ENCODE measurements at regions not wholly inside any gene's neighbourhood (a gene's known extent, or its start where the extent isn't known, plus 50 kb on each side); places are given as distances from the start of the nearest gene placed in this dataset.

DNA sequence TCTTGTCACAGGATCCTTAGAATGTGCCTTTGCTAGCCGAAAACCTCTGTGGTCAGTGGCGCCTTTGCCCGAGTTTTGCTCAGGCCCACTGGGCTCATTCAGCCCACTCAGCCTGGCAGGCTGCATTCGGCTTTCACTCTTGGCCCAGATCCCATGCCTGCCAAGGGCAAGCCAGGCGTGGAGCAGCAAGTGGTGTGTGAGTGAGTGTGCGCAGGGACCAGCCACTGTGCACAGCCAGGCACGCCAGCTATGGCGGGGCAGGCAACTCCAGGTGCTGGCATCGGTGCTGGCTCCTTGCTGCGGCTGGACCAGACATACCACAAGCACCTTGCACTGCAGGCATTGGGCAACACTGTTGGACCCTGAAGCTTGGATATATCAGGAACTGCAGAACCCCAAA is 1145.1 kb upstream of the NCAM2 start:
- no peak for FAIRE-seq
- no peaks in the 10 kb centered on the region for H4K20me1 ChIP-seq (replicated peaks; ENCODE audit: control insufficient read depth, extremely low read depth, insufficient read depth, low read length)
- no peak overlapping the region for H3K4me3 ChIP-seq (replicated peaks in 1 of 3; ENCODE audit: insufficient read depth in 1 of 3, low read depth in 1 of 3, low read length in 3 of 3)
- no peak overlapping the region for H3K4me2 ChIP-seq (ENCODE audit: insufficient read depth, low read length)
- H3K9ac ChIP-seq (replicated peaks; ENCODE audit: extremely low read depth, insufficient read depth, low read length), result no peak overlapping the region
- dilution Hi-C loops (cut with MboI; ENCODE audit: extremely low pct_ligation_motif_present, low sequenced_read_pairs), result no loop called here
- intact Hi-C loops (cut with micrococcal nuclease), result no loop called here
- no peaks in the 10 kb centered on the region for H3K36me3 ChIP-seq (ENCODE audit: control insufficient read depth in 2 of 2, extremely low read depth in 1 of 2, insufficient read depth in 2 of 2, low read length in 2 of 2)
- H3K9me1 ChIP-seq (replicated peaks; ENCODE audit: control insufficient read depth, extremely low read depth, insufficient read depth, low read length), result no peaks in the 10 kb centered on the region
- DNase-seq (ENCODE audit: low read depth, low spot score), result no peak
- ChIA-PET POLR2A (no interaction called here), CTCF (no interaction called here)
- H3K4me1 ChIP-seq (ENCODE audit: control insufficient read depth, extremely low read depth, insufficient read depth, low read length), result no peaks in the 10 kb centered on the region
- no peak overlapping the region for H3K27ac ChIP-seq (ENCODE audit: insufficient read depth, low read depth, low read length)
- H2AFZ ChIP-seq (ENCODE audit: low read depth, low read length), result no peak overlapping the region
- no peaks in the 10 kb centered on the region for H3K79me2 ChIP-seq (ENCODE audit: control insufficient read depth, insufficient read depth, low read length)
- no peaks in the 10 kb centered on the region for H3K9me3 ChIP-seq (replicated peaks; ENCODE audit: control insufficient read depth, insufficient read depth, low read length)
- no TSS peak for BruUV-seq (replicated peaks)
- no peak for TF ChIP-seq JUN (IDR thresholded peaks at IDR 0.05; ENCODE audit: borderline replicate concordance, insufficient read depth, insufficient read length, low read depth)
- H3K27me3 ChIP-seq (ENCODE audit: control insufficient read depth in 2 of 2, insufficient read depth in 2 of 2, low read length in 2 of 2), result no peaks in the 10 kb centered on the region

DNA sequence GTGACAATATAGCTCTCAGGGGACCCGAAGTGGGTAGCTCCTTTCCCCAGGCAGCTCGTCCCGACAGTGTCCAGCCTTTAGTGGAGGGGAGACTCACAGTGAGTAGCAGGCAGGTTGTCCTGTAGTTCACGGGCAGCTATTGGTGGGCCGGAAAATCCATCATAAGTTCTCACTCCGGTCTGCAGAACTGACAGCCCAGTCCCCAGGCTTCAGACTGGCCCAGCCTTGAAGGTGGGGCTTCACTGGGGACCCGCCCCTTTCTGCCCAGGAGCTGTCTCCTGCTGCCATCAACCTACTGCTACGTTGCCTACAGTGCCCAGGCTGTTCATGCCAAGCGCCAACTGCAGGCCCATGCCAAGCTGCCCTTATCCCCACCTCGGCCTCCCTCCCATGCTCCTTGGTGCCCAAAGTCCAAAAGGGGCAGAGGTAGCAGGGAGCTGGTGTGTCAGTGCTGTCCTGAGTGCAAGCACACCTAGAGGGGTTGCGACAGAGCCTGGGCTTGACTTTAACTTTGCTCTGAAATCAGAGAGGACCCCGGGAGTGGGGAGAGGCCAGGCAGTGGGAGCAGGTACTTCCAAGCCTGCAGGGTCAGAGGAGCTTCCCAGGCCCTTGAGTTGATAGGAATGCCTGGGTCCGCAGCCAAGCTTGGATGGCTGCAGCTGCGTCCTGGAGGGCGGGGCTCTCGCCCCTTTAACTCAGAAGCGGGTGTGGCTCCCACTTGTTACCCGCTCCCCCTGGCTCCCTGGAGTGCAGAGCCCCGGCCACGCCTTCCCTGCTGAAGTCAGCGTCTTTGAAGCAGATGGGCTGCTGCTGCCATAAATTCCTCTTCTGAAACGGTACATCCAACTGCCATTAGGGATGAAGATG is 1144.3 kb upstream of the NCAM2 start:
- FAIRE-seq, result no peak

More for the DNA sequence above, 1144.3 kb upstream of the NCAM2 start:
- no peaks in the 10 kb centered on the region for H3K79me2 ChIP-seq (ENCODE audit: control insufficient read depth, insufficient read depth, low read length)
- no peak overlapping the region for H3K4me2 ChIP-seq (ENCODE audit: insufficient read depth, low read length)
- no peaks in the 10 kb centered on the region for H3K9me1 ChIP-seq (replicated peaks; ENCODE audit: control insufficient read depth, extremely low read depth, insufficient read depth, low read length)
- H2AFZ ChIP-seq (ENCODE audit: low read depth, low read length), result no peak overlapping the region
- dilution Hi-C loops (cut with MboI; ENCODE audit: extremely low pct_ligation_motif_present, low sequenced_read_pairs), result no loop called here
- no peaks in the 10 kb centered on the region for H4K20me1 ChIP-seq (replicated peaks; ENCODE audit: control insufficient read depth, extremely low read depth, insufficient read depth, low read length)
- no peaks in the 10 kb centered on the region for H3K4me1 ChIP-seq (ENCODE audit: control insufficient read depth, extremely low read depth, insufficient read depth, low read length)
- H3K27ac ChIP-seq (ENCODE audit: insufficient read depth, low read depth, low read length), result no peak overlapping the region
- no peaks in the 10 kb centered on the region for H3K36me3 ChIP-seq (ENCODE audit: control insufficient read depth in 2 of 2, extremely low read depth in 1 of 2, insufficient read depth in 2 of 2, low read length in 2 of 2)
- intact Hi-C loops (cut with micrococcal nuclease), result no loop called here
- H3K27me3 ChIP-seq (ENCODE audit: control insufficient read depth in 2 of 2, insufficient read depth in 2 of 2, low read length in 2 of 2), result no peaks in the 10 kb centered on the region
- H3K9me3 ChIP-seq (replicated peaks; ENCODE audit: control insufficient read depth, insufficient read depth, low read length), result no peaks in the 10 kb centered on the region
- BruUV-seq (replicated peaks), result no TSS peak
- no peak overlapping the region for H3K4me3 ChIP-seq (replicated peaks in 1 of 3; ENCODE audit: insufficient read depth in 1 of 3, low read depth in 1 of 3, low read length in 3 of 3)
- CTCF ChIA-PET, result no interaction called here
- POLR2A ChIA-PET, result no interaction called here
- no peak overlapping the region for H3K9ac ChIP-seq (replicated peaks; ENCODE audit: extremely low read depth, insufficient read depth, low read length)
- no peak for DNase-seq (ENCODE audit: low read depth, low spot score)
- no peak for TF ChIP-seq POLR2AphosphoS5 (IDR thresholded peaks at IDR 0.05; ENCODE audit: insufficient read depth, low read depth, low read length)
- no peak for TF ChIP-seq POLR2A (IDR thresholded peaks at IDR 0.05; ENCODE audit: low read depth, low read length)
- no peak for TF ChIP-seq FOS (IDR thresholded peaks at IDR 0.05; ENCODE audit: borderline replicate concordance, insufficient read depth, low read length)
- no peak for TF ChIP-seq EZH2 (IDR thresholded peaks at IDR 0.05; ENCODE audit: borderline replicate concordance, low read depth, low read length, severe bottlenecking)

Data from endothelial cell of umbilical vein (primary cell).